ENCODE measurements at regions not wholly inside any gene's neighbourhood (a gene's known extent, or its start where the extent isn't known, plus 50 kb on each side); places are given as distances from the start of the nearest gene placed in this dataset.

GRCh38 chr2:62435720-62436119, 70.3 kb downstream of the TMEM17 start:
- TF ChIP-seq CTCF (conservative IDR thresholded peaks at IDR 0.05; ENCODE audit: low read length) (no peak), EZH2phosphoT487 (IDR thresholded peaks at IDR 0.05; ENCODE audit: borderline replicate concordance) (no peak)

Data from Loucy (cell line).